D721Med (cell line): ENCODE measurements at regions not wholly inside any gene's neighbourhood (a gene's known extent, or its start where the extent isn't known, plus 50 kb on each side); places are given as distances from the start of the nearest gene placed in this dataset.

Experiments
- DNase-seq: peaks from one replicate; pipeline ENCODE4 v3.0.0; 2011; ENCODE audit warnings: low spot score; ENCODE audit not compliant: insufficient read length
- FAIRE-seq: peaks from 2 replicates; lab custom pipeline; 2011; peaks lifted over from hg19 to GRCh38; lab: Jason Lieb, UNC
- CTCF ChIP-seq: IDR thresholded peaks from 2 replicates; pipeline ENCODE4 v1.5.1; 2012; ENCODE audit warnings: mild to moderate bottlenecking, control low read depth; ENCODE audit not compliant: insufficient read depth; ENCODE audit errors: missing control alignments

GRCh38 chr4:8759987-8760386 is 111.7 kb downstream of the HMX1 start:
- no peak for FAIRE-seq
- TF ChIP-seq CTCF = no peak
- DNase-seq = no peak

GRCh38 chr4:8756816-8757215 is 114.8 kb downstream of the HMX1 start:
- no peak for DNase-seq
- no peak for TF ChIP-seq CTCF
- no peak for FAIRE-seq

- FAIRE-seq = no peak
Measured at GRCh38 chr4:8754634-8755589, 116.7 kb downstream of the HMX1 start.

GRCh38 chr4:8748236-8748575 is 123.4 kb downstream of the HMX1 start:
- no peak for TF ChIP-seq CTCF
- FAIRE-seq (no peak), DNase-seq (no peak)

More at GRCh38 chr4:8754634-8755589, 116.7 kb downstream of the HMX1 start:
- no peak for TF ChIP-seq CTCF
- no peak for DNase-seq

- FAIRE-seq (no peak), DNase-seq (no peak)
Measured at GRCh38 chr4:8747467-8748235, 124.0 kb downstream of the HMX1 start.

More at GRCh38 chr4:8747467-8748235, 124.0 kb downstream of the HMX1 start:
- TF ChIP-seq CTCF = no peak
